ENCODE measurements at regions not wholly inside any gene's neighbourhood (a gene's known extent, or its start where the extent isn't known, plus 50 kb on each side); places are given as distances from the start of the nearest gene placed in this dataset.

GRCh38 chr6:112457886-112458285 is 110.8 kb downstream of the RFPL4B start:
- no peak for DNase-seq (ENCODE audit: low read depth, low spot score)
- in situ Hi-C loops (cut with HindIII; ENCODE audit: low sequenced_read_pairs), result no loop called here
- TF ChIP-seq CTCF (IDR thresholded peaks at IDR 0.05; ENCODE audit: low read depth, low read length), result no peak
- H3K4me3 ChIP-seq (ENCODE audit: low read depth, low read length), result no peak overlapping the region

- DNase-seq (ENCODE audit: low read depth, low spot score), result no peak
- TF ChIP-seq CTCF (IDR thresholded peaks at IDR 0.05; ENCODE audit: low read depth, low read length), result no peak
- in situ Hi-C loops (cut with HindIII; ENCODE audit: low sequenced_read_pairs), result no loop called here
- H3K4me3 ChIP-seq (ENCODE audit: low read depth, low read length), result no peak overlapping the region
Observed at GRCh38 chr6:112459758-112460304, 112.7 kb downstream of the RFPL4B start.

GRCh38 chr6:112464901-112465665 is 118.0 kb downstream of the RFPL4B start:
- DNase-seq (ENCODE audit: low read depth, low spot score), result no peak
- no peak overlapping the region for H3K4me3 ChIP-seq (ENCODE audit: low read depth, low read length)
- in situ Hi-C loops (cut with HindIII; ENCODE audit: low sequenced_read_pairs), result no loop called here
- no peak for TF ChIP-seq CTCF (IDR thresholded peaks at IDR 0.05; ENCODE audit: low read depth, low read length)

GRCh38 chr6:112466373-112467151 is 119.4 kb downstream of the RFPL4B start:
- in situ Hi-C loops (cut with HindIII; ENCODE audit: low sequenced_read_pairs), result no loop called here
- no peak for TF ChIP-seq CTCF (IDR thresholded peaks at IDR 0.05; ENCODE audit: low read depth, low read length)
- no peak overlapping the region for H3K4me3 ChIP-seq (ENCODE audit: low read depth, low read length)
- DNase-seq (ENCODE audit: low read depth, low spot score), result peak; percentile 58

- in situ Hi-C loops (cut with HindIII; ENCODE audit: low sequenced_read_pairs), result no loop called here
- H3K4me3 ChIP-seq (ENCODE audit: low read depth, low read length), result no peak overlapping the region
- peak; percentile 32 for DNase-seq (ENCODE audit: low read depth, low spot score)
- TF ChIP-seq CTCF (IDR thresholded peaks at IDR 0.05; ENCODE audit: low read depth, low read length), result no peak
Observed at GRCh38 chr6:112468359-112468758, 121.2 kb downstream of the RFPL4B start.

- H3K4me3 ChIP-seq (ENCODE audit: low read depth, low read length), result no peak overlapping the region
- DNase-seq (ENCODE audit: low read depth, low spot score), result no peak
- TF ChIP-seq CTCF (IDR thresholded peaks at IDR 0.05; ENCODE audit: low read depth, low read length), result no peak
- in situ Hi-C loops (cut with HindIII; ENCODE audit: low sequenced_read_pairs), result no loop called here
Observed at GRCh38 chr6:112469306-112469705, 122.2 kb downstream of the RFPL4B start.

Data from astrocyte of the spinal cord (primary cell).